ENCODE measurements at regions not wholly inside any gene's neighbourhood (a gene's known extent, or its start where the extent isn't known, plus 50 kb on each side); places are given as distances from the start of the nearest gene placed in this dataset.
A peak's percentile ranks its signal among the peaks of the same experiment; 100 is the strongest.

DNA sequence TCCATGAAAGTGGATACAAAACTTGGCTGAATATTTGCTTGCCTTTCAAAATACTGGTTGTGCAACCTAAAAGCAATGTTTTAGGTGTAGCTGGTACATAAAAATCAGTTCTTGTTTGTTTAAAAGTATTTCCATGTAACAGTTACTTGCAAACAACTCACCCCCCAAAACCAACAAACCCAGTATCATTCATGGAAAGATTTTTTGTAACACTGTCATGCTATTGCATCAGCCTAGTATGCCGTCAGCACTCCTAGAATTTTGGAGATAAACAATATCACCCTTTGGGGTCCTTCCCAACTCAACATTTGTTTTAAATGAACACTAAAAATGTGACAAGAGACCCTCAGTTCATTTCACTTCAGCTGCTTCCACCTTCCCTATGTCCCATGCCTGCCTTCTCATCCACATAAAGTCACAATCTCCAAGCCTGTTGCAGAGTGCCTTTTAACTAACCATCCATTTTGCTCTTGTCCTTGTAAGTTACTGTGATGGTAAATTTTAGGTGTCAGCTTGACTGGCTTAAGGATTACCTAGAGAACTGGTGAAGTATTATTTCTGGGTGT, 425.3 kb downstream of the DUSP10 start:
- H3K36me3 ChIP-seq (replicated peaks in 1 of 2; ENCODE audit: control insufficient read depth in 1 of 2, insufficient read depth in 2 of 2, low read length in 2 of 2), result no peaks in the 10 kb centered on the region
- BruUV-seq (replicated peaks), result no TSS peak
- intact Hi-C loops (cut with micrococcal nuclease; ENCODE audit: unreplicated experiment), result no loop called here
- 5% methylated on average over 1 of the region's 1 CpG for WGBS (ENCODE audit: low lambda C conversion rate)
- in situ Hi-C loops (cut with HindIII; ENCODE audit: extremely low pct_ligation_motif_present, low pct_unique_long_range_greater_than_20kb), result no loop called here
- no peak overlapping the region for H2AFZ ChIP-seq (ENCODE audit: low read length)
- DNase-seq (ENCODE audit: low spot score) (no peak), ATAC-seq (no peak), FAIRE-seq (no peak)
- ChIA-PET CTCF (ENCODE audit: low intra/inter-chr PET ratio, low total read pairs) (no interaction called here), POLR2A (no interaction called here)
- TF ChIP-seq, protein P1, sequence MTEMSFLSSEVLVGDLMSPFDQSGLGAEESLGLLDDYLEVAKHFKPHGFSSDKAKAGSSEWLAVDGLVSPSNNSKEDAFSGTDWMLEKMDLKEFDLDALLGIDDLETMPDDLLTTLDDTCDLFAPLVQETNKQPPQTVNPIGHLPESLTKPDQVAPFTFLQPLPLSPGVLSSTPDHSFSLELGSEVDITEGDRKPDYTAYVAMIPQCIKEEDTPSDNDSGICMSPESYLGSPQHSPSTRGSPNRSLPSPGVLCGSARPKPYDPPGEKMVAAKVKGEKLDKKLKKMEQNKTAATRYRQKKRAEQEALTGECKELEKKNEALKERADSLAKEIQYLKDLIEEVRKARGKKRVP (CRISPR knock-in tag; IDR thresholded peaks at IDR 0.05), result peak in 1 of 2 experiments; percentile 80; a peak in 2 of 4 replicates
- TF ChIP-seq, protein P2, sequence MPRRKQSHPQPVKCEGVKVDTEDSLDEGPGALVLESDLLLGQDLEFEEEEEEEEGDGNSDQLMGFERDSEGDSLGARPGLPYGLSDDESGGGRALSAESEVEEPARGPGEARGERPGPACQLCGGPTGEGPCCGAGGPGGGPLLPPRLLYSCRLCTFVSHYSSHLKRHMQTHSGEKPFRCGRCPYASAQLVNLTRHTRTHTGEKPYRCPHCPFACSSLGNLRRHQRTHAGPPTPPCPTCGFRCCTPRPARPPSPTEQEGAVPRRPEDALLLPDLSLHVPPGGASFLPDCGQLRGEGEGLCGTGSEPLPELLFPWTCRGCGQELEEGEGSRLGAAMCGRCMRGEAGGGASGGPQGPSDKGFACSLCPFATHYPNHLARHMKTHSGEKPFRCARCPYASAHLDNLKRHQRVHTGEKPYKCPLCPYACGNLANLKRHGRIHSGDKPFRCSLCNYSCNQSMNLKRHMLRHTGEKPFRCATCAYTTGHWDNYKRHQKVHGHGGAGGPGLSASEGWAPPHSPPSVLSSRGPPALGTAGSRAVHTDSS (CRISPR knock-in tag; conservative IDR thresholded peaks at IDR 0.05), result no peak
- TF ChIP-seq ZBTB39 (CRISPR knock-in tag; IDR thresholded peaks at IDR 0.05), result no peak
- no peak overlapping the region for H3K4me3 ChIP-seq (replicated peaks in 1 of 3; ENCODE audit: insufficient read depth in 1 of 3, low read depth in 2 of 3, low read length in 3 of 3)
- H3K4me2 ChIP-seq (ENCODE audit: low read depth, low read length), result no peak overlapping the region
- no peaks in the 10 kb centered on the region for H3K79me2 ChIP-seq (ENCODE audit: insufficient read depth, low read length)
- no peak overlapping the region for H3K9ac ChIP-seq (ENCODE audit: insufficient read depth, low read depth, low read length)
- peaks cover 16% of the 10 kb centered on the region; the same call in 1 of the 2 replicates for H3K9me3 ChIP-seq (ENCODE audit: low read length)
- H4K20me1 ChIP-seq (ENCODE audit: insufficient read depth, low read length), result no peaks in the 10 kb centered on the region
- no peaks in the 10 kb centered on the region for H3K4me1 ChIP-seq (ENCODE audit: insufficient read depth, low read length)
- no peaks in the 10 kb centered on the region; a peak in 1 of 5 replicates for H3K27me3 ChIP-seq (ENCODE audit: control insufficient read depth in 1 of 2, insufficient read depth in 2 of 2, low read length in 2 of 2)
- no peak overlapping the region for H3K27ac ChIP-seq (ENCODE audit: extremely low read length, insufficient read depth, low read length)

Measured in HepG2 (cell line).